ENCODE measurements at regions not wholly inside any gene's neighbourhood (a gene's known extent, or its start where the extent isn't known, plus 50 kb on each side); places are given as distances from the start of the nearest gene placed in this dataset.

GRCh38 chr12:114119316-114119715 lies 153.2 kb upstream of the RBM19 start:
- TF ChIP-seq POLR2A (IDR thresholded peaks at IDR 0.05) (no peak), CTCF (IDR thresholded peaks at IDR 0.05) (no peak), EP300 (IDR thresholded peaks at IDR 0.05; ENCODE audit: low read depth) (no peak), POLR2AphosphoS5 (IDR thresholded peaks at IDR 0.05) (no peak)

Measured in transverse colon (tissue), 4 donors.